HCT116 (cell line): ENCODE measurements at regions not wholly inside any gene's neighbourhood (a gene's known extent, or its start where the extent isn't known, plus 50 kb on each side); places are given as distances from the start of the nearest gene placed in this dataset.

Experiments
- POLR2A ChIP-seq: IDR thresholded peaks from 2 replicates; pipeline ENCODE4 v1.7.0; 2011; ENCODE audit warnings: borderline replicate concordance; ENCODE audit not compliant: insufficient read depth, insufficient read length; ENCODE audit errors: extremely low read depth
- POLR2AphosphoS5 ChIP-seq: IDR thresholded peaks from 2 replicates; pipeline ENCODE4 v1.6.1; 2011; ENCODE audit warnings: mild to moderate bottlenecking, low read depth, low read length, moderate library complexity
- RAD21 ChIP-seq: IDR thresholded peaks from 2 replicates; pipeline ENCODE4 v1.6.1; 2012; ENCODE audit warnings: low read depth, mild to moderate bottlenecking
- TCF7L2 ChIP-seq: IDR thresholded peaks from 2 replicates; pipeline ENCODE4 v1.7.0; 2011; ENCODE audit warnings: borderline replicate concordance, inconsistent platforms; ENCODE audit not compliant: insufficient read depth, insufficient read length; ENCODE audit errors: extremely low read depth
- ZNF274 ChIP-seq: fragments of 200-500 bp; sonication (Bioruptor generic); IDR thresholded peaks from 2 replicates; pipeline ENCODE4 v1.6.1; 2014; ENCODE audit warnings: mild to moderate bottlenecking, low read depth, low read length, inconsistent platforms
- TF ChIP-seq, protein P1 (sequence below), 3 experiments: fragments of 200-600 bp in 1 of 3; sonication (generic) in 1 of 3; IDR thresholded peaks in 2 of 3; conservative IDR thresholded peaks in 1 of 3; 2 replicates each; pipeline ENCODE4 v1.5.1; 2012 to 2017; ENCODE audit warnings: low read depth in 2 of 3, low read length in 2 of 3, antibody characterized with exemption in 1 of 3, borderline replicate concordance in 1 of 3, control low read depth in 1 of 3, mild to moderate bottlenecking in 1 of 3, mixed read lengths in 1 of 3, mixed run types in 1 of 3, moderate library complexity in 1 of 3; ENCODE audit not compliant: insufficient read depth in 1 of 3
- TF ChIP-seq, protein P2 (sequence below): IDR thresholded peaks from 2 replicates; pipeline ENCODE4 v1.6.1; 2012

DNA sequence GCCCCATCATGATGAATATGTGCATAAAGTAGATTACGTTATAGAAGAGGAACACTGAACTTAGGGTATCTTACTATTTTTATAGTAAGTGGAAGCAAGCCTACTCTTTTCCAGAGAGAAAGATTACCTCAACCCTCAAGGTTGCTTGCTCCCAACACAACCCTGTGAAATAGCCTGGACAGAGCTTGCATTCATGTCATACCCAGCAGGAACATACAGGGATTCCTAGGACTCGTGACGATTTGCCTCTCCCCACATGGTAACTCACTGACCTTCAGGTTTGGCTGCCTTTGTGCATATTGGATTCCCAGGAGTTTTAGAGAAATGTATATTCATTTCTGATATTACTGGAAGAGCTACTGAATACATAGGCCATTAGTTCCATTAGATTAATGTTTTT lies 80.5 kb downstream of the BLTP1 start:
- no peak for TF ChIP-seq ZNF274
- TF ChIP-seq, protein P1, sequence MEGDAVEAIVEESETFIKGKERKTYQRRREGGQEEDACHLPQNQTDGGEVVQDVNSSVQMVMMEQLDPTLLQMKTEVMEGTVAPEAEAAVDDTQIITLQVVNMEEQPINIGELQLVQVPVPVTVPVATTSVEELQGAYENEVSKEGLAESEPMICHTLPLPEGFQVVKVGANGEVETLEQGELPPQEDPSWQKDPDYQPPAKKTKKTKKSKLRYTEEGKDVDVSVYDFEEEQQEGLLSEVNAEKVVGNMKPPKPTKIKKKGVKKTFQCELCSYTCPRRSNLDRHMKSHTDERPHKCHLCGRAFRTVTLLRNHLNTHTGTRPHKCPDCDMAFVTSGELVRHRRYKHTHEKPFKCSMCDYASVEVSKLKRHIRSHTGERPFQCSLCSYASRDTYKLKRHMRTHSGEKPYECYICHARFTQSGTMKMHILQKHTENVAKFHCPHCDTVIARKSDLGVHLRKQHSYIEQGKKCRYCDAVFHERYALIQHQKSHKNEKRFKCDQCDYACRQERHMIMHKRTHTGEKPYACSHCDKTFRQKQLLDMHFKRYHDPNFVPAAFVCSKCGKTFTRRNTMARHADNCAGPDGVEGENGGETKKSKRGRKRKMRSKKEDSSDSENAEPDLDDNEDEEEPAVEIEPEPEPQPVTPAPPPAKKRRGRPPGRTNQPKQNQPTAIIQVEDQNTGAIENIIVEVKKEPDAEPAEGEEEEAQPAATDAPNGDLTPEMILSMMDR (IDR thresholded peaks at IDR 0.05 in 2 of 3, conservative IDR thresholded peaks at IDR 0.05 in 1 of 3; ENCODE audit: borderline replicate concordance in 1 of 3, insufficient read depth in 1 of 3, low read depth in 2 of 3, low read length in 2 of 3), result no peak
- no peak for TF ChIP-seq TCF7L2
- TF ChIP-seq, protein P2, sequence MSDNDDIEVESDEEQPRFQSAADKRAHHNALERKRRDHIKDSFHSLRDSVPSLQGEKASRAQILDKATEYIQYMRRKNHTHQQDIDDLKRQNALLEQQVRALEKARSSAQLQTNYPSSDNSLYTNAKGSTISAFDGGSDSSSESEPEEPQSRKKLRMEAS, result no peak
- TF ChIP-seq POLR2AphosphoS5, result no peak
- TF ChIP-seq RAD21, result no peak
- TF ChIP-seq POLR2A, result no peak
